Gastrocnemius medialis (tissue), 4 donors: ENCODE measurements at regions not wholly inside any gene's neighbourhood (a gene's known extent, or its start where the extent isn't known, plus 50 kb on each side); places are given as distances from the start of the nearest gene placed in this dataset.

Source experiments
- ATAC-seq, 2 donors: fragments of 150-250 bp; one replicate each; pipeline ENCODE4 v1.9.1; 2016
- DNase-seq, 2 donors: peaks; one replicate each; pipeline ENCODE4 v3.0.0-alpha.2; 2019
- H3K27ac ChIP-seq, 4 donors: fragments of 200-600 bp; sonication (generic); 1 replicate in 1 of 4; 2 replicates in 3 of 4; pipeline ENCODE4 v1.5.1; 2016 to 2018; ENCODE audit warnings: mild to moderate bottlenecking in 2 of 4, moderate library complexity in 1 of 4
- H3K27me3 ChIP-seq, 3 donors: fragments of 200-600 bp; sonication (generic) in 2 of 3; 1 replicate in 1 of 3; 2 replicates in 2 of 3; pipeline versions ENCODE4 v1.5.1 to v1.6.0; 2016 to 2019; ENCODE audit warnings: mild to moderate bottlenecking in 1 of 3, moderate library complexity in 1 of 3
- H3K36me3 ChIP-seq, 2 donors: fragments of 200-600 bp; sonication (generic) in 1 of 2; one replicate each; pipeline ENCODE4 v1.5.1; 2017 to 2018
- H3K4me1 ChIP-seq, 2 donors: fragments of 200-600 bp; sonication (generic) in 1 of 2; one replicate each; pipeline ENCODE4 v1.5.1; 2016 to 2017; ENCODE audit warnings: mild to moderate bottlenecking in 2 of 2
- H3K4me3 ChIP-seq, 4 donors: fragments of 200-600 bp; sonication (generic) in 3 of 4; 1 replicate in 1 of 4; 2 replicates in 3 of 4; pipeline ENCODE4 v1.5.1; 2016 to 2019; ENCODE audit warnings: mild to moderate bottlenecking in 2 of 4
- H3K9me3 ChIP-seq, 3 donors: fragments of 200-600 bp; sonication (generic) in 2 of 3; 1 replicate in 1 of 3; 2 replicates in 2 of 3; pipeline ENCODE4 v1.5.1; 2016 to 2019
- POLR2A ChIP-seq, 2 donors: fragments of 450-650 bp; IDR thresholded peaks; one replicate each; pipeline ENCODE4 v1.6.1; 2017; ENCODE audit warnings: antibody characterized with exemption in 2 of 2, mild to moderate bottlenecking in 2 of 2, moderate library complexity in 2 of 2
- in situ Hi-C, 4 donors: fragments of 200-750 bp; cut with MboI; loops; one replicate each; pipeline versions ENCODE4 v1.15.0 to v1.8.0; 2017; ENCODE audit warnings: low sequenced_read_pairs in 4 of 4
- intact Hi-C: fragments of 100-400 bp; cut with DNase I; formaldehyde crosslinking; loops from one replicate; pipeline ENCODE4 v1.15.1; 2023; ENCODE audit warnings: low total_unique reads
- TF ChIP-seq, protein P1 (sequence below), 5 experiments: fragments of 450-650 bp in 3 of 5; fragments of 200-600 bp in 2 of 5; sonication (generic) in 2 of 5; IDR thresholded peaks in 4 of 5; conservative IDR thresholded peaks in 1 of 5; 1 replicate in 4 of 5; 2 replicates in 1 of 5; pipeline ENCODE4 v1.5.1; 2016 to 2019; ENCODE audit warnings: antibody characterized with exemption in 5 of 5, mild to moderate bottlenecking in 3 of 5, moderate library complexity in 3 of 5

DNA sequence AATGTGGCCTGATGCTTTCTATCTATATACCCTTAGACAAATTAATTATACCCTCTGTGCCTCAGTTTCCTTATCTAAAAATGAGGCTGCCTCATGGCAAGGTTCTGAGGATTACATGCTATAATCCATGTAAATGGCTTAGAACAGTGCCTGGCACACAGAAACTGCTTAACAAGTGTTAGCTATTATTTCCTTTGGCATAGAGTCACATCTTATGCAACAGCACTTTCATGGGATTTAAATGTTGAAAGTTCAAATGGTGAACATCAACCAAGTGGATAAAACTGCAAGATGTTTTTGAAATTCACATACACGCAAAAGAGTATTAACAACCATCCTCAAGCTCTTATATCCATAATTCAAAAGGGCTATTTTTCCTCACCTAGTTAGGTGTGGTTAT lies 202.8 kb upstream of the JAG1 start:
- Histone ChIP-seq H3K27ac (peak overlapping the region in 1 of 4 donors; percentile 53), H3K4me3 (no peak overlapping the region), H3K36me3 (no peaks in the 10 kb centered on the region), H3K9me3 (no peaks in the 10 kb centered on the region), H3K4me1 (no peaks in the 10 kb centered on the region), H3K27me3 (no peaks in the 10 kb centered on the region)
- in situ Hi-C loops (no loop called here), intact Hi-C loops (no loop called here)
- no peak for TF ChIP-seq POLR2A (IDR thresholded peaks at IDR 0.05)
- TF ChIP-seq, protein P1, sequence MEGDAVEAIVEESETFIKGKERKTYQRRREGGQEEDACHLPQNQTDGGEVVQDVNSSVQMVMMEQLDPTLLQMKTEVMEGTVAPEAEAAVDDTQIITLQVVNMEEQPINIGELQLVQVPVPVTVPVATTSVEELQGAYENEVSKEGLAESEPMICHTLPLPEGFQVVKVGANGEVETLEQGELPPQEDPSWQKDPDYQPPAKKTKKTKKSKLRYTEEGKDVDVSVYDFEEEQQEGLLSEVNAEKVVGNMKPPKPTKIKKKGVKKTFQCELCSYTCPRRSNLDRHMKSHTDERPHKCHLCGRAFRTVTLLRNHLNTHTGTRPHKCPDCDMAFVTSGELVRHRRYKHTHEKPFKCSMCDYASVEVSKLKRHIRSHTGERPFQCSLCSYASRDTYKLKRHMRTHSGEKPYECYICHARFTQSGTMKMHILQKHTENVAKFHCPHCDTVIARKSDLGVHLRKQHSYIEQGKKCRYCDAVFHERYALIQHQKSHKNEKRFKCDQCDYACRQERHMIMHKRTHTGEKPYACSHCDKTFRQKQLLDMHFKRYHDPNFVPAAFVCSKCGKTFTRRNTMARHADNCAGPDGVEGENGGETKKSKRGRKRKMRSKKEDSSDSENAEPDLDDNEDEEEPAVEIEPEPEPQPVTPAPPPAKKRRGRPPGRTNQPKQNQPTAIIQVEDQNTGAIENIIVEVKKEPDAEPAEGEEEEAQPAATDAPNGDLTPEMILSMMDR (IDR thresholded peaks at IDR 0.05 in 4 of 5, conservative IDR thresholded peaks at IDR 0.05 in 1 of 5), result no peak
- peak; percentile 53 to 75 for ATAC-seq
- DNase-seq, result no peak

DNA sequence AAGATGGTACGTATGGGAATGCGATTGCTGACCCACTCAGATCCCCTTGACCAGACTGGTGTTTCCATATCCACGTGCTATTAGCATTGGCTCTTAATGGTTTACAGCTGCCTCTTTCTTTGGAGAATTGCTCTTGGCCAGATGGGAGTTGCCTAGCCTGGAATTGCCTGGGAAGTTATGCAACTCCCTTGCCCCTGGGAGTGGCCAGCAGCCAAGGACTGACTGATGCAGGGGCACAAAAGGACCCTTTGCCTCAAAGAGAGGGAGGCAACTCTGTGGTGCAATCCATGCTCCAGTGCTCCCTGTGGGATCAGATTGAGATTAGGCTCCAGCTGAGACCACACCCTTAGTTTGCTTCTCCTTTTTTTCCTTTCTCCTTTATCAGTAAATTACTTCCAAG lies 203.5 kb upstream of the JAG1 start:
- in situ Hi-C loops, result no loop called here

DNA sequence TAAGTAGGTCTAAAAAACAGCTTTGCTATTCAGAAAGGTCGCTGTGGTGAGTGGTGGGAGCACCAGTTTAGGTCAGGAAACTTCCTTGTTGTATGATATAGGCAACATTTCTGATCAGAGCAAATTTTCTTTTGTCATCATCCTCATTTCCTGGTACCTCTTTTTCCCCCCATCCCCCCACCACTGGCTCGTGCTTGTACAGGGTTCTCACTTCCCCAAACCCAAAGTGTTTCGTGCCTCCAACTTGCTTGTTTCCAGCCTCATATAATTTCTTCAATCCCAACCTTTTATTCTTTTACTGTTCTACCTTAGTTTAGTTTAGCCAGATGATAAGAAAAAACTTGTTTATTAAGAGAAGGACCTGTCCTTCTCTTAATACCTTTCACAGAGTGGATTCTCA lies 209.4 kb upstream of the JAG1 start:
- Histone ChIP-seq H3K27ac (no peak overlapping the region), H3K4me1 (no peaks in the 10 kb centered on the region), H3K9me3 (no peaks in the 10 kb centered on the region), H3K36me3 (no peaks in the 10 kb centered on the region), H3K4me3 (no peak overlapping the region), H3K27me3 (no peaks in the 10 kb centered on the region)
- intact Hi-C loops (no loop called here), in situ Hi-C loops (no loop called here)
- ATAC-seq, result no peak
- no peak for DNase-seq
- no peak for TF ChIP-seq POLR2A (IDR thresholded peaks at IDR 0.05)
- TF ChIP-seq, protein P1 (IDR thresholded peaks at IDR 0.05 in 4 of 5, conservative IDR thresholded peaks at IDR 0.05 in 1 of 5), result no peak

More for the DNA sequence above, 203.5 kb upstream of the JAG1 start:
- Histone ChIP-seq H3K9me3 (no peaks in the 10 kb centered on the region), H3K4me1 (no peaks in the 10 kb centered on the region), H3K4me3 (no peak overlapping the region), H3K27me3 (no peaks in the 10 kb centered on the region), H3K36me3 (no peaks in the 10 kb centered on the region), H3K27ac (peak overlapping the region in 1 of 4 donors; percentile 53)
- peak; percentile 46 to 51 for ATAC-seq
- DNase-seq, result peak; percentile 21 to 57
- intact Hi-C loops, result no loop called here
- no peak for TF ChIP-seq POLR2A (IDR thresholded peaks at IDR 0.05)
- TF ChIP-seq, protein P1 (IDR thresholded peaks at IDR 0.05 in 4 of 5, conservative IDR thresholded peaks at IDR 0.05 in 1 of 5), result no peak

DNA sequence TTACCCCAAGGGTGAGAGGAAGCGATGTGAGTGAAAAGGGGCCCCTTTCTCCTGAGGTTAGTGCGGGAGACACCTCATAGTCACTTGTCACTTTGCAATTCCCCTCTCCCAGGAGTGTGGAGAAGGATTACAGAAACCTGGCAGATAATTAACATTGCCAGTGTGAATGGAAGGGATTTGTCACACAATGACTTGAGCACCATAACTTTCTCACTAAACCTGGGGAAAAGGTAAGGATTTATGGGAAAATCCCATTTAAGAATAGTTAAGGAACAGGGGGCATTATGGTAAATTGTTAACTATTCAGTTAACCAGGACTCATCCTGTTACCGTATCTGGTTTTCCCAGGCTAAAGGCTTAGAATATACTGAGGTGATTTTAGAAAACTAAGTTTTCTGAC lies 219.5 kb upstream of the JAG1 start:
- Histone ChIP-seq H3K27ac (no peak overlapping the region), H3K4me1 (peaks cover 0 to 9% of the 10 kb centered on the region in 2 donors), H3K4me3 (no peak overlapping the region), H3K27me3 (no peaks in the 10 kb centered on the region), H3K36me3 (no peaks in the 10 kb centered on the region), H3K9me3 (no peaks in the 10 kb centered on the region)
- intact Hi-C loops, result no loop called here
- no peak for ATAC-seq
- no peak for DNase-seq
- TF ChIP-seq, protein P1 (IDR thresholded peaks at IDR 0.05 in 4 of 5, conservative IDR thresholded peaks at IDR 0.05 in 1 of 5), result no peak
- TF ChIP-seq POLR2A (IDR thresholded peaks at IDR 0.05), result no peak
- in situ Hi-C loops, result no loop called here

DNA sequence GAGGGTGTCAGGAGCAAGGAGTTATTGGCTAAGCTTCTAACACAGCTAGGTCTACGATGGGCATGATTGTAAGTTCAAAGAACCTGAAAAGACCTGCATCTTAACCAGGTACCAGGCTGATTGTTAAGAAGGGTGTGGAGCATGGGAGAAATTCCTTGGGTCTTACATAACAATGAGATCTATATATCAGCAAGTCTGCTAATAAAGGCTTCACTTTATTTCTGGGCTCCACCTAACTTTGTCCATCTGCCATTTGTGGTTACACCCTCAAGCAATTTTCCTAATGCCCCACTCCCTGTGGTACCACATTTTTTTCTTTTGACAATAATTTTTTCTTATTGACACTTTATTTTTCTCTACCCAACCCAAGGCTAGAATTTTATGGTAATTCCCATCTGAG lies 223.5 kb upstream of the JAG1 start:
- intact Hi-C loops, result no loop called here
- Histone ChIP-seq H3K9me3 (no peaks in the 10 kb centered on the region), H3K4me3 (no peak overlapping the region), H3K4me1 (peaks cover 0 to 14% of the 10 kb centered on the region in 2 donors), H3K27ac (no peak overlapping the region), H3K36me3 (no peaks in the 10 kb centered on the region), H3K27me3 (no peaks in the 10 kb centered on the region)
- no peak for TF ChIP-seq POLR2A (IDR thresholded peaks at IDR 0.05)
- TF ChIP-seq, protein P1 (IDR thresholded peaks at IDR 0.05 in 4 of 5, conservative IDR thresholded peaks at IDR 0.05 in 1 of 5), result no peak
- ATAC-seq (no peak), DNase-seq (no peak)
- in situ Hi-C loops, result no loop called here
